NCI-H187 (cell line): ENCODE measurements at regions not wholly inside any gene's neighbourhood (a gene's known extent, or its start where the extent isn't known, plus 50 kb on each side); places are given as distances from the start of the nearest gene placed in this dataset.

Source experiments
- DNase-seq, 2 experiments: peaks; one replicate each; lab custom pipeline; 2025; lab: John Stamatoyannopoulos, UW

GRCh38 chr11:95585069-95585751 lies 204.4 kb downstream of the FAM76B start:
- no peak for DNase-seq

DNA sequence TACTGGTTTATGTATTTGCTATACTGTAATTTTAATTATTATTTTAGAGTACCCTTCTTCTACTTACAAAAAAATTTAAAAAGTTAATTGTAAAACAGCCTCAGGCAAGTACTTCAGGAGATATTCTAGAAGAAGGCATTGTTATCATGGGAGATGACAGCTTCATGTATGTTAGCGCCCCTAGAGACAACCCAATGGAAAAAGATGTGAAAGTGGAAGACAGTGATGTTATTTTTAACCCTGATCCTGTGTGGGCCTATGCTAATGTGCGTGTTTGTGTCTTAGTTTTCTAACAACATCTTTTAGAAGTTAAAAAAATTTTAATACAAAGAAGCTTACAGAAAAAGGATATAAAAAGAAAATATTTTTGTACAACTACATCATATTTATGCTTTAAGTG lies 205.0 kb downstream of the FAM76B start:
- DNase-seq: no peak

GRCh38 chr11:95584180-95584579 lies 205.4 kb downstream of the FAM76B start:
- no peak for DNase-seq

DNA sequence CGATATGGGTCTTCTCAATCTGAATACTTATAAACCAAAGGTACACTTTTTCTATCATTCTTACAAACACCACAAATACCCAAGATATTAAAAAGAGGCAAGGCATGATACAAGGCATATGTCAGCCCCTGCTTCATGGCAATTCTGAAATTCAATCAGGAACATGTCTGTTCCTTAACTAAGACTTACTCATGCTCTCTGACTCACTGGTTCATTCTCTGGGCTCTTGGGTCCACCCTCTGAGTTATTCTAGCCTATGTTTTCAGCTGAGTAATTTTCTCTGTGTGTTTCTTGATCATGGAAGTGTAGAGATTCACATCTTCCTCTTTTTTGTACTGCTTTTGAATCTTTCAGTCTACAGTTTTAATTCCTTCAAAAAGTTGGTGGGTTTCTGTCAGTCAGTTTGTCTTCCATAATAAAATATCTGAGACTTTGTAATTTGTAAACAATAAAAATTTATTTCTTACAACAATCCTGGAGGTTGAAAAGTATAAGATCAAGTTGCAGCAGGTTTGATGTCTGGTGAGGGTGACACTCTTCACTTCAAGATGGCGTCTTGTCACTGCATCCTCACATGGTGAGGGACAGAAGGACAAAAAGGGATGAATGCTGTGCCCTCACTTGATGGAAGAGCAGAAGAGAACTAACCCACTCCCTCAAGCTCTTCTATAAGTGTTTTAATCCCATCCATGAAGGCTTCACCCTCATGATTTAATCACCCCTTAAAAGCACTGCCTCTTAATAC lies 211.7 kb downstream of the FAM76B start:
- no peak for DNase-seq

- no peak for DNase-seq
Observed at GRCh38 chr11:95576146-95576845, 213.3 kb downstream of the FAM76B start.

DNA sequence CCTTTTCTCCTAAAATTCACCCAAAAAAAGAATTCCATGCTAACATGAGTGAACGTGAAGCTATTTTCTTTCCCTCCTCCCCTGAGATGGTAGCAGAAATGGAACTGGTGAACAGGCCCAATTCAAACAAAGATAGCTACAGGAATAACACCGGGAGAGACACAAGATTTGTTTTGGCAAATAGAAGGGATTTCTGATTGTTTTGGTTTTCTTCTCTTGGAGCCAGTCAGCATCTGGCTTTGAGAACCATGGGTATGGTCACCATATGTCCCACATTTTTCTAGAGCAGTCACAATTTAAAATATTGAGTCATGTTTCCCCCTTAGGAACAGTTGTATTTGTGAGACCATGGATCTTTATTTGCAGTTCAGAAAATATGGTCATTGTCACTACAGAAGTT lies 214.1 kb downstream of the FAM76B start:
- DNase-seq: no peak

DNA sequence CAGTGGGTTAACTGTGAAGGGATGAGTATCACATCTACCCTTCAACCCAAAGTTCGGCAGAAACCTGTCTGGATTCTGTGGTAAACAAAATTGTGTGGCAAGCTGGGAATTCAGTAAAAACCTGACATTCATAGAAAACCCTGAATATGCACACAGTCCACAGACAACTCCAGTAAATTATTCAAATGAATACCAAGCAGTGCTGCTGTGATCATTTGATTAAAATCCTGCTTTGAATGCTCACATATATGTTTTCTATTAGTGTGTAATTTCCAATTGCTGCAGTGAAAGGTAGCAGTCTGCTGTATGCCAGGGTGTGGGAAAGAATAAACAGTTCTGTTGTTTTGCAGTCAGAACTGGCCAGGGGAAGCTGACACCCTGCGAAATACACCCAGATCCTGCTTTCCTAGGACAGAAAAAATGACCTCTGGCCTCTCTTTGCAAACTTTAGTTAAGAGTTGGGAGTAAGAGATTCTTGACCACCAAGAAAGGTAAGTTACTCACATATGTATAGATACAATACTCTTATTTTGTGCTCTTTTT lies 217.8 kb downstream of the FAM76B start:
- DNase-seq: no peak

GRCh38 chr11:95570845-95571244 lies 218.7 kb downstream of the FAM76B start:
- no peak for DNase-seq

DNA sequence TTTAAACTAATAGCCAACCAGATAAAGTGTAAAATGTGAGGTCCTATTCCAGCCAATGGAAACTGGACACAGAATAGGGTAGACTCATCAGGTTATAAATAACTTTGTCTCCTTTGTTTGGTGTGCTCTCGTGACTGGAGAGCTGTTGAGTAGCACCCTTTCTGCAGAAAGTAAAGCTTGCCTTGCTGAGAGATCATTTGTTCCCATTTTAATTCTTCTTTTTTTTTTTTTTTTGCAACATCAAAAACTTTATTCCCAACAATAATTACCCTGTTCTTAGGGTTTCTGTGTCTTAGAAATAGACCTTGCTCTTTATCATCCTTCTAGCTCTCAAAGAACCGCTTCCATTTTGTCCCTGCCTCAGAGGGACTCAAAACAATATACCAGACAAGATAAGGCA lies 220.4 kb downstream of the FAM76B start:
- DNase-seq: no peak

DNA sequence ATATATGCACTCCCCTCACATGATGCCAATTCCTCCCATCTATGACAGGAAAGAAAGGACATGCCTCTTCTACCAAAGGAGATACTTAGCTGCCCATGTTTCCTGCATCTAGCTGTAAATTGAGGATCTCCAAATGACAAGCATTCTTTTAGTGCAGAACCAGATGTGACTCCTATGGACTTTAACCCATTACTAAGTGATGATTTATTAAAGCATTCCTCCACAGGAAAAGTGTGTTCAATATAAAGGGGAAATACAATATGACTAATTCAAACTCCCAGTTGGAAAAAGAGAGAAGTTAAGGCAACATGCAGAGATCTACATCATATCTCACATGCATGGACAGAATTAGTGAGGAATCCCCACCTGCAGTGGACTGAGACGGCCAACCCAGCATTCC lies 221.3 kb downstream of the FAM76B start:
- no peak for DNase-seq

DNA sequence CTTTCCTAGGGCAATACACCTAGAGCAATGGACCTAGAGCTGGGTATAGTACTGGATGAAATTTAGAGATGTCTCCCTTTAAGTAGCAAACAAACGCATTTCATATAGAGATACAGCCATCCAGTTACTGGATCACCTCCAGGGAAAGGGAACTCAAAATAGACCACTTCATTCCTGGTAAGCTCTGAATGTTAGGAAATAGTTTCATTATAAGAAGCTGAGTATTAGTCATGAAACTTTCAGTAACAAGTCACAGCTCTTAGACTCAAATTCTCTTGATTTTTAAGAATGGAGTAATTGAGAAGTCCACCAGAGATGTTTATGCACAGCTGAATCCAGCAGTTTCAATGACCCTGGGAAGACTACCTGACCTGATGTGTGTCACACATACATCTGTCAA lies 221.9 kb downstream of the FAM76B start:
- DNase-seq: no peak

- no peak for DNase-seq
Observed at GRCh38 chr11:95566211-95566610, 223.4 kb downstream of the FAM76B start.

DNA sequence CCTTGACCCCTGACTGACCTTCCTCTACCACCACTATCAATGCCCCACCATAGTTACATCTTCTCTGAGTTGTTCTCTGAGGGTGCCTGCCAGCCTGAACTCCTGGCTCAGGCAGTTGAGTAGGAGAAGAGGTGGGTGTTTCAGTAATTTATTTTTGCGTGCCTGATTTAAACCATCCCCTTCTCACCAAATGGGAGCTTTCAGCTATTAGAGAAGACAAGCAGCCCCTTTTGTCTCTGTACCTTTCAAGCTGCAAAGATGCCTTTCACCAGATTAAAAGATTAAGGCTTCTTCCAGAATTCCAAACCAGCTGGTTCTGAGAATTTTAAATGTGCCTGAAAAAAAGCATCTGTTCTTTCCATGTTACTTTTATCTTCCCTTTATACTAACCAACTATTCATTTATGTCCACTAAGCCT lies 223.8 kb downstream of the FAM76B start:
- DNase-seq: no peak

DNA sequence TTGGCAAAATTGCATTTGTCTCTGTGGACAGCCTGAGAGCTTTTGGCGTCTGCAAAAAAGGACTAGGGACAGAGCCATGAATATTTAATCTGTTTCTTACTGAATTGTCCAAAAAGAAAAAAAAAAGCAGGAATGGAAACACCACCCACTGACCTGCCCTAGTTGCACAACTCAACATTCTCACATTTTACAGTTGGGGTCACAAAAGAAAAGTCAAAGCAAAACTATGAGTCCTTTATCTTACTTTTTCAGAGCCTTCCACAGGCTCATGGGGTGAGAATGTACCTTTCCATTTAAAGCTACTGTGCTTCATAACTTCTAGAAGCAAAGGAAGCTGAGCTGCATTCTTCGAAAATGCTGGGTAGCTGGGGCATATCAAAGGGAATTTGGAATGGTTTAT lies 225.7 kb downstream of the FAM76B start:
- DNase-seq: no peak

- DNase-seq: no peak
Observed at GRCh38 chr11:95563173-95563572, 226.4 kb downstream of the FAM76B start.

GRCh38 chr11:95562196-95562921 lies 227.2 kb downstream of the FAM76B start:
- DNase-seq: no peak

GRCh38 chr11:95559899-95560298 lies 229.7 kb downstream of the FAM76B start:
- DNase-seq: no peak

DNA sequence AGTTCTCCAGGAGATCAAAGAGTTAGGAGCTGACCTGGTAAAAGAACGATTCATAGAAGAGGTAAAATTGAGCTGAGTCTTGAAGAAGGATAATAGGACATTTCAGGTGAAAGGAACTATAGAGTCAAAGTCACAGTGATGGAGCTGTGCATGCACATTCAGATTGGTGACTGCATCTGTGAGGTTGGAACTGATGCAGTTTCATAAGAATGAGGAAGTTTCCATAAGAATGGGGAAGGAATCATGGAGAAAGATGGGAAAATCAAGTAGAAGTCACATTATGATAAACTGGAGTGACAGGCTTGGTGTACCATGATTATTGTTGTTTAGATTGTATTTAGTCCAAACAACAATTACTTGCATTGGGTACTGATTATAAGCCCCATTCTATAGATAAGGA lies 232.2 kb downstream of the FAM76B start:
- no peak for DNase-seq

- no peak for DNase-seq
Observed at GRCh38 chr11:95556342-95557163, 233.0 kb downstream of the FAM76B start.

GRCh38 chr11:95556011-95556341 lies 233.6 kb downstream of the FAM76B start:
- no peak for DNase-seq

DNA sequence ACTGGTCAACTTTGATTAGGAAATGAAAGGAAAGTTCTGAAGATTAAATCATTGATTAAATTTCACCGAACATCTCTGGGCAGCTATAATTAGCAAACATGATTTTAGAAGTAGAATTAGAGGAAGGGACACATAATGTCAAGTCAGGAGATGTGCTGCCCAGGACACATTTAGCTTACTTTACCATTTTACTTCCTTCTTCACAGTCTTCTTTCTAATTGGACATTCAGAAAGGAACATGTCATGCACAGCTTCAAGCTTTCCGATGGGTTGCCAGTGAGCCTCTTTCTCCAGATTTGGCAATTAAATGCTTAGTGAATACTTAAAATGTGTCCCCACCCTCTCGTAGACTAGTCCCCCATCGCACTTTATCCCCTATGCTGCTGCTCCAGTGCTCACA lies 234.7 kb downstream of the FAM76B start:
- no peak for DNase-seq
